M059J (cell line): ENCODE measurements at regions not wholly inside any gene's neighbourhood (a gene's known extent, or its start where the extent isn't known, plus 50 kb on each side); places are given as distances from the start of the nearest gene placed in this dataset.
A peak's percentile ranks its signal among the peaks of the same experiment; 100 is the strongest.

Experiments
- DNase-seq: peaks from one replicate; pipeline ENCODE4 v3.0.0-alpha.2; 2012; ENCODE audit warnings: low read depth

GRCh38 chr1:232383455-232384123 lies 246.3 kb downstream of the SIPA1L2 start:
- no peak for DNase-seq

GRCh38 chr1:232382671-232383070 lies 247.3 kb downstream of the SIPA1L2 start:
- no peak for DNase-seq

DNA sequence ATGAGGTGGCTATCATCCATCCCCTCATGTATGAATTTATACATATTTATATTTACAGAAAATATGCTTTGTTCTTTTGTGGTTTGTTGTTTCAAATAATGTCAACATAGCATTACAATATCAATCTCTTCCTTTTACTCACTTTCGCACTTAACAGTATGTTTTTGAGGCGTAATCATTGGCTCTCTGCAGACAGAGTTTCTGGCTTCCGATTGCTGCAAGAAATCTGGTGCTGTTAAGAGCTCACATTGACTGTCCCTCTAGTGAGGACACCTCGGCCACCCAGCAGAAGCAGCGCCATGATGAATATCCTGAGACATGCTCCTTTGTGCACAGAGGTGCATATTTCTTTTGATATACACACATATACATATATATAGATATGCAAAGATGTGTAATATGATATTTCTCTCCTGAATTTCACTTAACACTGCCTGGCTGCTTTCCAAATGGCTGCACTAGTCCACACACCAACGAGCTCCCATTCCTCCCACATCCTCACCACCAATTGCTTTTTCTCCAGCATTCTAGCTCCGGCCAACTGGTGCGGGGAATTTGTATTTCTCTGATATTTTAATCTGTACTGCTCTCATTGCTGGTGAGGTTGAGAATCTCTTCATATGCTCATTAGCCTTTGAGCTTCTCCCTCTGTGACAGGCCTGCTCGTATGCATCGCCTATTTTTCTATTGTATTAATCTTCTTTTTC lies 248.4 kb downstream of the SIPA1L2 start:
- DNase-seq: no peak

DNA sequence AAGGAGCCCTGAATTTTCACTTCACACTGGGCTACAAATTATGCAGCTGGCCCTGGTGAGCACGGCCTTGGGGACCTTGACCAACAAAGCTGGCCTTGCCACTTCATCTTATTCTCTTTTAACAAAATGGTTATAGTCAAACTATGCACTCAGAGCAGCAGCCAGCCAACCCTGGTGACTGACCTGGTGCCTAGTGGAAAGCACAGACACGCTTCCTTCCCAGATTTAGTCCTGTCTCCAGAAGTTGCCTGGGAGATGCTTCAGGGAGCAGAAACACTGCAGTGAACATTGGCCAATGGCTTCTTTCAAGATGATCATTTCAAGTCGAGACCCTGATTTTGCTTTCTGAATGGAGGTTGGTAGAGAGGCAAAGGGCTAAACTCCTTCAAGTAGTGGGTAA lies 249.3 kb downstream of the SIPA1L2 start:
- DNase-seq: no peak

DNA sequence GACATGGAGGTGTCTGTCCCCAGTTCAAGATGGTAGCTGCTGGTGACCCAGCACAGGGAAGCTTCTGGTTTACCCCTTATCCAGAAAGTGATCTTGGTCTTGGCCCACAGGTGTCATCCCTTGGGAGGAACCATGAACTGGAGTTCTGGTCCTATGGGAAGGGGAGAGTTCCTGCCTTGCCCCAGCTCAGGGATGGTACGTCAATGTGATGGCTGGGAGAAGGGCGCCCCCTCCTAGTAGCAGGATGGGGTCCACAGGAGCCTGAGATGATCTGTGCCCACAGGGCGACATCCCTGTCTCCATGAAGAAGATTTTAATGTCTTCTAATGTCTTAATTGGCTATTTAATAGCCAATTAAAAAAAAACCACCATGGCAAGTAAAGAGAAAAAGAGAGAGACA lies 249.8 kb downstream of the SIPA1L2 start:
- no peak for DNase-seq

GRCh38 chr1:232379063-232379434 lies 250.9 kb downstream of the SIPA1L2 start:
- no peak for DNase-seq

DNA sequence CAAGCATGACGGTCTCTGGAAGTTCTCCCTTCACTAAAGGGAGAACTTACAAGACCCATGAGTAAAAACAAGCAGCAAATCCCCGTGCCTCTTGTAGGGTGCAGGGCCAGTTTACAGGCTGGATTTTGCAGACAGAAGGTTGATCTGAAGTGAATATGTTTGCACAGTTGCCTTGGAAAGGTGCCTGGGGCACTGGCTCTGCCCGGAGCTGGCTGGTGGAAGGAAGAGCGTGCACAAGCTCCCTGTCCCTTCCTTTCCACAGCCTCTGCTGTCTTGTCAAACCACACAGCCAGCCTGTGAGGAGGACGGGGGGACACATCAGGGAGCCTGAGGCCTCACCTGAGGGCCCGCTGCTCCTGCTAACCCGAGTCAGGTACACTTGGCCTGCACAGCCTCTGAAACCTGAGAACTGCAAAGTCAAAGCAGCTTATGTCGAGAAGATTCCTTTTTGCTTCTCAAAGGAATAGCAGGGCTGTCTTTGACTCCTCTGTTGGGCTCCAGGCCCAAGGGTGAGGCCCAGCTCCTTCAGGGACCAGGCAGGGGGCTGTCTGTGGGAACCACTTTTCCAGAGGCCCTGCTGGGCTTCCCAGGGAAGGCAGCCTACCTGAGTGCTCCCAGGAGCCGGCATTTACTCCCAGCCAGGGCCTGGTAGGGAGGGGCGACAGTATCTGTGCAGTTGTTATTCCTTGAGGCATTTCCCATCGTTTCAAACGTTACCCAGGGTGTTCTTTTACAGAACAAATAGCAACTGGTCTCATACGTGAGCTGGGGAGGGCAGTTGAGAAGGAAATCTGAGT lies 251.5 kb downstream of the SIPA1L2 start:
- DNase-seq: no peak

GRCh38 chr1:232377494-232377770 lies 252.5 kb downstream of the SIPA1L2 start:
- DNase-seq: peak; percentile 65

DNA sequence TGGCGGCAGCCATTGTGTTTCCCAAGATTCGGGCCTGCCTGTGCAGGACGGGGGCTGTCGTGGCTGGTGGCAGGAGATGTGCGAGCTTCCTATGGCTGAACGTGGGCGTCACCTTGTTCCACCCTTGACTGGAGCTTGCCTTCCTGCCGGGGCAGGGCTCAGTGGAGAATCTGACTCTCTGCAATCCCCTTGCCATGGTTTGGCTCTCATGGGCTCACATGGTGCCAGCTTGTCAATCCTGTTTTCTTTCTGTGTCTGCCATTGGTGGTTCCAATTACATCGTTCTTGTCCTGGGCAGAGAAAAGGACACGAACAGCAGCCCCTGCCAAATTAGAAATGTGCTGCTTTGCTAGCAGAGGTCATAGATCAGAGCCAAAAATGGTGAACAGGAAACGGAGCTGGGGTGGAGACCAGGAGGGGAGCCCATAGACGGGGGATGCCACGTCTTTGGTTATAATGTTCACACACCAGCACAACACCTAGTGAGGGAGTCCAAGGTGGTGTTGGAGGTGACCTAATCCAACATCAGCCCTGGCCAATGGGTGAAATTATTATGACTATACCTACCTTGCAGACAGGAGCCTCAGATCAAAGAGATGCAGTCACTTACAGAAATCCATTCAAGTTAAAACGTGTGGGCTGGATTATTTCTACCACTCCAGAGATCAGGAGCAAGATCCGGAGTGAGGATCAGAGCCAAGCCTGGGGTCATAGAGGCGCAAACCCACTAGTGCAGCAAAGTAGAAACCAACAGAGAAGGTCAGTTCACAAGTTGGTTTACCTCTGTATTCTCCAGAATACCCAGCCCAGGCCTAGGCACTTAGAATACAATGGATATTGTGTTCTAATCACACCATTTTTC lies 253.1 kb downstream of the SIPA1L2 start:
- no peak for DNase-seq

DNA sequence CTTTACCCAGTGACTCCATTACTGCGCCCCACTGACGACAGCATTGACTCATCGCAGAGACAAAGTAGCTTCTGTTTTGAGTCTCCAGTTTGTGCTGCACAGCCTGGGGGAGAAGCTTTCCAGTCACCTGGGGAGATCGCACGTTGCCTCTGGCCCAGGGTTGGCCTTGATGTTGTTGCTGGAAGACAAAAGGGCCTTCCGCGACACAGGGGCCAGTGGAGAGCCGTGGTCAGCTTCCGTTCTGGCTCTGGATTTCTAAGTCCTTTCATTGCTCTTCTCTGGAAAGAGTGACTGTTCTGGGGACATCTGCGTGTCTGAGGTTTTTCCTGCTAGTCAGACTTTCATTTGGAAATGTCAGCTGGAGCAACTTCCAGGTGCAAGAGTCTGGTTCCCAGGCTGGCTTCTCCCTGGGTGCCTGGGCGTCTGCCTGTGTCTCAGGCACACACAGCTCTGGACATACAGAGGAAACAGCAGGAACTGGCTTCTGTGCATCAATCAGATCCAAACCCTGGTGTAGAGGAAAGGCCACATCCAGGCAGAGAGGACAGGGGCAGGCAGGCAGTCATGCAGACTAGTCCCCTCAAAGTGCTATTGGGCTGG lies 257.0 kb downstream of the SIPA1L2 start:
- no peak for DNase-seq

GRCh38 chr1:232372431-232372830 lies 257.5 kb downstream of the SIPA1L2 start:
- no peak for DNase-seq

GRCh38 chr1:232369451-232370296 lies 260.3 kb downstream of the SIPA1L2 start:
- no peak for DNase-seq

DNA sequence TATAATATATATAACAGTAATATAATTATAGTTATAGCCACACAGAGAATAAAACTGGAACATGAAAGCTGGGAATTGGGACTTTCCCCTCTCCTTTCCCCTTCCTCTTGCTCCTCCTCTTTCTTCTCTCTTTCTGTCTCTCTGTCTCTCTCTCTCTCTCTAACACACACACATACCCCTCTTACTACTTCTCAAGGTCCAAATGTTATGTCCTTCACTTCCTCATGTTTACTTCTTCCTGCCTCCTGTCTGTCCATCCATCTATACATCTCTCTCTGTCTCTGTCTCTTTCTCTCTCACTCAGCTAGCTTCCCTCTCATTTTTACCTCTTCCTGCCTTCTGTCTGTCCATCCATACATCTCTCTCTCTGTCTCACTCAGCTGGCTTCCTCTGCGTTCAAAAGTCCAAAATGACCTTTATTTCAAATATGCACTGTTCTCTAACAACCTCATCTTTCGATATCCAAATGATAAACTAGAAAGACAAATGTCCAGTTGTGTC lies 261.1 kb downstream of the SIPA1L2 start:
- no peak for DNase-seq

DNA sequence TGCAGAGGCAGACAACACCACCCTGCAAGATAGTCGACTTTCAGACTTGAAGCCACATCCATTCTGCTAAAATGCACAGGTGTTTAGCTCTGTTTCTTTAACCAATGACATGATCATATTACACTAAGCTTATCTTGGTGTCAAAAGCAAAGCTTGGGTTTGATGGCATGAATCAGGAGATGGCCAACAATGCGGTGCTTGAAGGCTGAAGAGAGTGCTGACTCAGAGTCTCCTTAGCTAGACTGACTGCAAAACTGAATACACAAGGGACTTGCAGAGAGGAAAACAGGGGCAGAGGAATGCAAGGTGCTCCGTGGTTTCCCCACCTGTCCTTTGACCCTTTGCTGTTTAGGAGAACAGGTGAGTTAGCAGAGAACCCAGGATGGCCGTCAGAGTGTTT lies 262.6 kb downstream of the SIPA1L2 start:
- DNase-seq: peak; percentile 27

- no peak for DNase-seq
Observed at GRCh38 chr1:232364654-232365382, 265.1 kb downstream of the SIPA1L2 start.

- DNase-seq: no peak
Observed at GRCh38 chr1:232363008-232363407, 266.9 kb downstream of the SIPA1L2 start.

GRCh38 chr1:232357416-232357815 lies 272.5 kb downstream of the SIPA1L2 start:
- DNase-seq: peak; percentile 36

- no peak for DNase-seq
Observed at GRCh38 chr1:232355162-232356006, 274.5 kb downstream of the SIPA1L2 start.

DNA sequence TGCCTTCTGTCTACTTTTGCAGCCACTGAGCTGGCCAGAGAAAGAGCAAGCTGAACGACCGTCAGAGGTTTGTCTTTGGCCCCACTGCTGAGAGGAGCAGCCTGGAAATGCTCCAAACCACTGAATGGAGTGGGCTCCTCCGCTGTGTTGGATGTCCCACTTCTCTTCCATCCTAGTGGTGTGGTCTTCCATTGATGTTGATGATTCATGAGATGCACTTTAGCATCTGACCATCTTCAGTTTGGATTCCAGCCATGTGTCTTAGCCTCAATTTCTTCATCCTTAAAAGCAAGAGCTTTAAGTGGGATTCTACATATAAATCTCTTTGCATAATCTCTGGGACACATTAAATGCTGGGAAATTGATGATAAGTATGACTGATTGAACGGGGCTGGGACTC lies 276.9 kb downstream of the SIPA1L2 start:
- DNase-seq: no peak
